ENCODE measurements at regions not wholly inside any gene's neighbourhood (a gene's known extent, or its start where the extent isn't known, plus 50 kb on each side); places are given as distances from the start of the nearest gene placed in this dataset.

DNA sequence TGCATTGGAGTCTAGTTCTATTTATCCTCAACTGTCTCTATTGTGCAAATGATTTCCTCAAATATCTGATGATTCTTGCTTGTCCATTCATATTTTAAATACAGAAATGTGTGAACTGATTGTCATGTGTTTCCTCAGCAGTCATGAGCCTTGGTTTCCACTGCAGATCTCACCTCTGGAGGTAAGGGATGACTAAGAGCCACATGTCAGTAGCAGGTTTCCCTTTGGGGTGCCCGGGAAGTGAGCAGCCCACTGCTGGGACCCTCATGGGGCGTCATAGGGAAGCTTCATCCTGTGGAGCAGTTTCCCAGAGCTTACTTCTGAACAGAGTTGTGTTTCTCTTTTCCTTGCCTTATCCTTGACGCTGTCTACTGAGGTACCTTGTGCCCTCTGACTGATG, 149.2 kb upstream of the TOPAZ1 start:
- H3K36me3 Mint-ChIP-seq (ENCODE audit: low read depth), result no peaks in the 10 kb centered on the region
- no peaks in the 10 kb centered on the region for H3K9me3 Mint-ChIP-seq
- no peak overlapping the region for H3K27ac Mint-ChIP-seq
- H3K4me1 Mint-ChIP-seq, result peaks cover 3% of the 10 kb centered on the region
- H3K27me3 Mint-ChIP-seq (ENCODE audit: low read depth), result peaks cover 7% of the 10 kb centered on the region
- no peak overlapping the region for H3K4me3 Mint-ChIP-seq
- TF ChIP-seq, protein P1, sequence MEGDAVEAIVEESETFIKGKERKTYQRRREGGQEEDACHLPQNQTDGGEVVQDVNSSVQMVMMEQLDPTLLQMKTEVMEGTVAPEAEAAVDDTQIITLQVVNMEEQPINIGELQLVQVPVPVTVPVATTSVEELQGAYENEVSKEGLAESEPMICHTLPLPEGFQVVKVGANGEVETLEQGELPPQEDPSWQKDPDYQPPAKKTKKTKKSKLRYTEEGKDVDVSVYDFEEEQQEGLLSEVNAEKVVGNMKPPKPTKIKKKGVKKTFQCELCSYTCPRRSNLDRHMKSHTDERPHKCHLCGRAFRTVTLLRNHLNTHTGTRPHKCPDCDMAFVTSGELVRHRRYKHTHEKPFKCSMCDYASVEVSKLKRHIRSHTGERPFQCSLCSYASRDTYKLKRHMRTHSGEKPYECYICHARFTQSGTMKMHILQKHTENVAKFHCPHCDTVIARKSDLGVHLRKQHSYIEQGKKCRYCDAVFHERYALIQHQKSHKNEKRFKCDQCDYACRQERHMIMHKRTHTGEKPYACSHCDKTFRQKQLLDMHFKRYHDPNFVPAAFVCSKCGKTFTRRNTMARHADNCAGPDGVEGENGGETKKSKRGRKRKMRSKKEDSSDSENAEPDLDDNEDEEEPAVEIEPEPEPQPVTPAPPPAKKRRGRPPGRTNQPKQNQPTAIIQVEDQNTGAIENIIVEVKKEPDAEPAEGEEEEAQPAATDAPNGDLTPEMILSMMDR (IDR thresholded peaks at IDR 0.05; ENCODE audit: unreplicated experiment in 3 of 3), result no peak

DNA sequence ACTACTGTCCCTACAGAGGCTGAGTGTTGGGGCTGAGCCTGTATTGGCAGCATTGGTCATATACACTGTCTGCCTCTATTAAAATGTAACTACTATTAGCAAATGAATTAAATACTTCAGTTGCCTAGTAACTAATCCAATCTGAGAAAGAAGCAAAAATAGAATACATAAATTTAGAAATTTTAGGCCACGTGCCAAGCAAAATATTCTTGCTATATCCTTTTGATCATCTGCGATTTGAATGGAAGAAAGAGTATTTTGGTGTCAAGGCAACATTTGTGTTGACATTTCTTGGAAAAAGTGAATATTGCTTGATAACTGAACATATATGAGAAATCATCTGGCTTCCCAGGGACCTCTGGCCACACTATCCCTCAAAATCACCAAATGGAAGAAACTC, 148.2 kb upstream of the TOPAZ1 start:
- Mint-ChIP-seq H3K9me3 (no peaks in the 10 kb centered on the region), H3K4me1 (peaks cover 3% of the 10 kb centered on the region), H3K4me3 (no peak overlapping the region), H3K27ac (no peak overlapping the region), H3K27me3 (ENCODE audit: low read depth) (peaks cover 13% of the 10 kb centered on the region), H3K36me3 (ENCODE audit: low read depth) (no peaks in the 10 kb centered on the region)
- TF ChIP-seq, protein P1 (IDR thresholded peaks at IDR 0.05; ENCODE audit: unreplicated experiment in 3 of 3), result no peak

DNA sequence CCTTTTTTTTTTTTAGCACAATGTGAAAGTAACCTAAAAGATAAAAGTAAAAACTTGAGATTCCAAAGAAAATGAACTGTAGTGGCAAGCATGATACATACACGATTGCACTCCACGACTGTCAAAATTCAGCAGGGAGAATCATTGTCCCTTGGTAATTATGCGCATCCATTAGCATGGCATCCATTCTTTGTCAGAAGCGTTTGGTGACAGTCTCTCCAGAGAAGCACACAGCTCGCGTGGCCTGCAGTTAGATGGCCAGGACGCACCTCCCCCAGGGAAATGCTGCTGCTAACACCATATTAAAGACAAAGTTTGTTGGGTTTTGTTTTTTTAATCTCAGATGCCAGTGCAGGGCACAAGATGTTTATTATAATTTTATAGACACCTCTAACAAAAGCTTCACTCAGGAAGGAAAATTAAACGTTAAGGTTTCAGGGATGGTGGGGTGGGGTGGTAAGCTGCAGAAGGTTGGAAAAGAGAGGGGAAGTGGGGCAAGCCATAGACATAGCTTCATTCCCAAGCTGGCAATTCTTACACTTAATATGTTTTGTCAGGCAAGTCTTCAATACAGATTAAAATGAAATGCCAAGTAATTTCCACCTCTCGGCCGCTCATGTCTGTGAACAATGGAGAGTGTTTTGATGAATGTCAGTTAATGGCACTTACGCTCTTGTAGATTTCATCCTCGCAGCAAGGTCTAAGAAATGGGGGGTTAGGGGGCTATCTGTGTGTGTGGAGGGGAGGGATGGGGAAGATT, 142.8 kb upstream of the TOPAZ1 start:
- Mint-ChIP-seq H3K27ac (no peak overlapping the region), H3K4me1 (peaks cover 13% of the 10 kb centered on the region), H3K9me3 (no peaks in the 10 kb centered on the region), H3K27me3 (ENCODE audit: low read depth) (peaks cover 39% of the 10 kb centered on the region), H3K36me3 (ENCODE audit: low read depth) (no peaks in the 10 kb centered on the region), H3K4me3 (no peak overlapping the region)
- TF ChIP-seq, protein P1 (IDR thresholded peaks at IDR 0.05; ENCODE audit: unreplicated experiment in 3 of 3), result no peak

GRCh38 chr3:44099566-44100297, 142.0 kb upstream of the TOPAZ1 start:
- no peak overlapping the region for H3K4me3 Mint-ChIP-seq
- TF ChIP-seq, protein P1 (IDR thresholded peaks at IDR 0.05; ENCODE audit: unreplicated experiment in 3 of 3), result no peak
- no peaks in the 10 kb centered on the region for H3K36me3 Mint-ChIP-seq (ENCODE audit: low read depth)
- H3K4me1 Mint-ChIP-seq, result peaks cover 9% of the 10 kb centered on the region
- H3K9me3 Mint-ChIP-seq, result no peaks in the 10 kb centered on the region
- peaks cover 48% of the 10 kb centered on the region for H3K27me3 Mint-ChIP-seq (ENCODE audit: low read depth)
- no peak overlapping the region for H3K27ac Mint-ChIP-seq

DNA sequence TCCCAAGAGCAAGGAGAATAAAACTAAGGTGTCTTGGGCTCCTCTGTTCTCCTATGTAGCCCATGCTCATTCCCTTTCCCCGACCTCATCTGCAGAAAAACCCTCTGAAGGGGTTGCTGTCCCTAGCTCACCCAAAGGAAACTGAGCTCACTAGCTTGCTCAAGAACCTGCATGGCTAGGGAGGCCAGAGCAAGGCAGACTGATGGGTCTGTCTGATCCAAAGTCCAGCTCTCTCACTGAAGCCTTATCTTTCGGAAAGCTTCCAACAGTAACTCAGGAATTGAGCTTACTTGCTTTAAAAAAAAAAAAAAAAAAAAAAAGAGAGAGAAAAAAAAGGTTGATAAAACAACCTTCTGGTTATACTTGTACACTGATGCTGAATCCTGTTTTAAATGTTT, 141.4 kb upstream of the TOPAZ1 start:
- no peak overlapping the region for H3K4me3 Mint-ChIP-seq
- TF ChIP-seq, protein P1 (IDR thresholded peaks at IDR 0.05; ENCODE audit: unreplicated experiment in 3 of 3), result no peak
- H3K9me3 Mint-ChIP-seq, result no peaks in the 10 kb centered on the region
- peaks cover 53% of the 10 kb centered on the region for H3K27me3 Mint-ChIP-seq (ENCODE audit: low read depth)
- no peak overlapping the region for H3K27ac Mint-ChIP-seq
- H3K36me3 Mint-ChIP-seq (ENCODE audit: low read depth), result no peaks in the 10 kb centered on the region
- peaks cover 9% of the 10 kb centered on the region for H3K4me1 Mint-ChIP-seq
